Choroid plexus epithelial cell (primary cell): ENCODE measurements at regions not wholly inside any gene's neighbourhood (a gene's known extent, or its start where the extent isn't known, plus 50 kb on each side); places are given as distances from the start of the nearest gene placed in this dataset.
"Not testable (repeated sequence)": the region's sequence is repeated elsewhere in the genome, so short reads cannot be mapped to it uniquely, and the experiment has no call there.

Experiments
- DNase-seq: peaks from one replicate; pipeline ENCODE4 v3.0.0-alpha.2; 2010; ENCODE audit warnings: low read depth
- H3K4me3 ChIP-seq: 2 replicates; pipeline ENCODE4 v1.5.1; 2011; ENCODE audit warnings: low read depth, mild to moderate bottlenecking, control low read depth, low read length, moderate library complexity
- CTCF ChIP-seq: conservative IDR thresholded peaks from 2 replicates; pipeline ENCODE4 v1.5.1; 2011; ENCODE audit warnings: low read depth, mild to moderate bottlenecking, control low read depth, inconsistent platforms, low read length, moderate library complexity

GRCh38 chr3:127045435-127046045 lies 62.6 kb downstream of the PLXNA1 start:
- no peak for DNase-seq
- TF ChIP-seq CTCF, result no peak
- no peak overlapping the region for H3K4me3 ChIP-seq

- DNase-seq, H3K4me3 ChIP-seq: not testable (repeated sequence)
Observed at GRCh38 chr3:127046690-127047089, 63.8 kb downstream of the PLXNA1 start.

DNA sequence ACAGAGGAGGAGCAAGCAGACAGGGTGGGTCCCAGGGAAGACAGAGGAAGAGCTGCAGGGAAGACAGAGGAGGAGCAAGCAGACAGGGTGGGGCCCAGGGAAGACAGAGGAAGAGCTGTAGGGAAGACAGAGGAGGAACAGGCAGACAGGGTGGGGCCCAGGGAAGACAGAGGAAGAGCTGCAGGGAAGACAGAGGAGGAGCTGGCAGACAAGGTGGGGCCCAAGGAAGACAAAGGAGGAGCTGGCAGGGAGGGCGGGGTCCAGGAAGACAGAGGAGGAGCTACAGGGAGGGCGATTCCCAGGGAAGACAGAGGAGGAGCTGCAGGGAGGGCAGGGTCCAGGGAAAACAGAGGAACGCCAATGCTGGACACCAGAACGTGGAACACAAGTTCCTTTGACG lies 66.5 kb downstream of the PLXNA1 start:
- no peak for TF ChIP-seq CTCF
- H3K4me3 ChIP-seq, result no peak overlapping the region
- DNase-seq, result no peak

DNA sequence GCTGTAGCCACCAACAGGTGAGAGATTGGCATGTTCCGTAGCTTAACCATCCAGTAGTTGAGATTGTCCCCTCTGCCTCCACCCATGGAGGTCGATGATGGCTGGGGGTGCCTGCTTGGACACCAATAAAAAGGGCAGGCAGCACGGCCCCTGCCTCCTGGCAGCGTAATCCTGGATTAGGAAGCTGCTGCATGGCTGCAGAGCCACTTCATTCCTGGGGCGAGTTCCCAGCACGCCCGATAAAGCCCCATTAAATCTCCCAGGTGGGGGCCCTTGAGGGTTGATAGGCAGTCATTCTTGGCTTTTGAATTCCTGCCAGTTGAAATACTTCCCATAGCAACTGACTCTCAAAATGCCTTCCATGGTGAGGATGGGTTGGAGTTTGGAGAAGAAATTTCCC lies 67.8 kb downstream of the PLXNA1 start:
- DNase-seq, result no peak
- no peak for TF ChIP-seq CTCF

GRCh38 chr3:127052121-127052561 lies 69.2 kb downstream of the PLXNA1 start:
- no peak overlapping the region for H3K4me3 ChIP-seq
- no peak for TF ChIP-seq CTCF
- no peak for DNase-seq

More for the DNA sequence above, 67.8 kb downstream of the PLXNA1 start:
- no peak overlapping the region for H3K4me3 ChIP-seq

DNA sequence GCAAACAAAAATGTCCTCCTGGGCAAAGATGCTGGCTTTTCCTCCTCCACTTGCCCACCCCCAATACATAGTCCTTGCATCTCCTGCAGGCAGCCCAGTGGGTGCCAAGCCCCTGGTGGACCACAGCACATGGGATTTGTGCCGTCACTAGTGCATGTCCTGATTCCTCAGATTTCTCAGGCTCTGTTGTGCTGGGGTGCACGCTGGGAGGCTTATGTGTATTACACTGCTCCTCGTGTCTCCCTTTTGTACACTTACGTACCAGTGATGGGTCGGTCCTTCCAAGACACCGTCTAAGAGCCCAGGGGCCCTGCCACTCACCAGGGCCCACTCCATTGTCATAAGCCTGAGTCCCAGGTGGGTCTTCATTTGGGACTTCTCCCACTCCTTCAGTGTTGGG lies 70.1 kb downstream of the PLXNA1 start:
- H3K4me3 ChIP-seq, result no peak overlapping the region
- DNase-seq, result no peak
- TF ChIP-seq CTCF, result no peak

DNA sequence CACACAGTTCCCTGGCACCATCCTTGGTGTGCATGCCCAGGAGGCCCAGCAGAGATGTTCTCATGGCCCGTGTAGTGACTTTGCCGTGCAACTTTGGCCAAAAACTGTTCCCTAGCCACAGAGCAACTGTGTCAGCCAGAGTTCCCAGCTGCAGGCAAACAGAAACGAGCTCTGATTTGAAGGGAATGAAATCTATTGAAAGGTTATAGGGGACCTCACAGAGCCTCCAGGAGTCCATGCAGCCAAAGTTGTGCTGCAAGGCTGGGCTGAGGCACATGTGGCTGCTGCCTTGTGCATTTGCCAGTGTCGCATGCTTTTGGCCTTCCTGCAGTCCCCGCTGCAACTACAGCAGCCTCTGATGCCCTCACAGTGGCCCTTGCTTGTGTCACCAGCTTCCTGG lies 70.5 kb downstream of the PLXNA1 start:
- no peak for TF ChIP-seq CTCF
- no peak overlapping the region for H3K4me3 ChIP-seq
- no peak for DNase-seq
